Astrocyte (in vitro differentiated cells and primary cell): ENCODE measurements at regions not wholly inside any gene's neighbourhood (a gene's known extent, or its start where the extent isn't known, plus 50 kb on each side); places are given as distances from the start of the nearest gene placed in this dataset.

Experiments
- DNase-seq: peaks from one replicate; pipeline ENCODE4 v3.0.0-alpha.2; 2010; ENCODE audit warnings: low read depth
- FAIRE-seq: peaks from 2 replicates; lab custom pipeline; 2011; peaks lifted over from hg19 to GRCh38; lab: Jason Lieb, UNC
- H2AFZ ChIP-seq: 2 replicates; pipeline ENCODE4 v1.6.0; 2012; ENCODE audit warnings: low read depth, low read length, inconsistent platforms
- H3K27ac ChIP-seq: 2 replicates; pipeline ENCODE4 v1.5.1; 2011; ENCODE audit warnings: low read depth, low read length, inconsistent platforms
- H3K27me3 ChIP-seq: 2 replicates; pipeline ENCODE4 v1.6.0; 2011; ENCODE audit warnings: low read length, inconsistent platforms; ENCODE audit not compliant: insufficient read depth
- H3K36me3 ChIP-seq: 2 replicates; pipeline ENCODE4 v1.5.1; 2011; ENCODE audit warnings: low read length, inconsistent platforms; ENCODE audit not compliant: insufficient read depth
- H3K4me1 ChIP-seq: 2 replicates; pipeline ENCODE4 v1.5.1; 2011; ENCODE audit warnings: low read length, inconsistent platforms; ENCODE audit not compliant: insufficient read depth
- H3K4me2 ChIP-seq: 2 replicates; pipeline ENCODE4 v1.6.0; 2012; ENCODE audit warnings: low read length, inconsistent platforms
- H3K4me3 ChIP-seq: 2 replicates; pipeline ENCODE4 v1.5.1; 2011; ENCODE audit warnings: low read depth, mild to moderate bottlenecking, low read length, inconsistent platforms; ENCODE audit not compliant: insufficient read depth
- H3K79me2 ChIP-seq: 2 replicates; pipeline ENCODE4 v1.6.0; 2012; ENCODE audit warnings: mild to moderate bottlenecking, low read length, inconsistent platforms; ENCODE audit not compliant: insufficient read depth
- H3K9ac ChIP-seq: 2 replicates; pipeline ENCODE4 v1.6.0; 2012; ENCODE audit warnings: mild to moderate bottlenecking, low read length, inconsistent platforms
- H3K9me3 ChIP-seq: 2 replicates; pipeline ENCODE4 v1.5.1; 2012; ENCODE audit warnings: low read depth, mild to moderate bottlenecking, low read length, inconsistent platforms; ENCODE audit not compliant: insufficient read depth
- H4K20me1 ChIP-seq: 2 replicates; pipeline ENCODE4 v1.6.0; 2012; ENCODE audit warnings: low read length, inconsistent platforms; ENCODE audit not compliant: insufficient read depth
- H3K27ac Mint-ChIP-seq: one replicate; pipeline ENCODE4 v1.8.0; 2021; ENCODE audit warnings: mild to moderate bottlenecking, mixed read lengths; ENCODE audit not compliant: unreplicated experiment
- H3K27me3 Mint-ChIP-seq: one replicate; pipeline ENCODE4 v1.8.0; 2021; ENCODE audit warnings: low read depth, mixed read lengths; ENCODE audit not compliant: unreplicated experiment
- H3K36me3 Mint-ChIP-seq: one replicate; pipeline ENCODE4 v1.8.0; 2021; ENCODE audit warnings: low read depth, mixed read lengths; ENCODE audit not compliant: unreplicated experiment
- H3K4me1 Mint-ChIP-seq: one replicate; pipeline ENCODE4 v1.8.0; 2021; ENCODE audit warnings: low read depth, mixed read lengths; ENCODE audit not compliant: unreplicated experiment
- H3K4me3 Mint-ChIP-seq: one replicate; pipeline ENCODE4 v1.8.0; 2021; ENCODE audit warnings: mild to moderate bottlenecking, moderate library complexity, mixed read lengths; ENCODE audit not compliant: unreplicated experiment
- H3K9me3 Mint-ChIP-seq: one replicate; pipeline ENCODE4 v1.8.0; 2021; ENCODE audit warnings: mild to moderate bottlenecking, mixed read lengths; ENCODE audit not compliant: unreplicated experiment
- CTCF ChIP-seq: IDR thresholded peaks from 2 replicates; pipeline ENCODE4 v1.5.1; 2011; ENCODE audit warnings: low read depth, mild to moderate bottlenecking, inconsistent platforms, low read length, moderate library complexity; ENCODE audit not compliant: insufficient read depth
- EZH2 ChIP-seq: IDR thresholded peaks from 2 replicates; pipeline ENCODE4 v1.6.1; 2012; ENCODE audit warnings: mild to moderate bottlenecking, low read length, inconsistent platforms; ENCODE audit not compliant: insufficient read depth

DNA sequence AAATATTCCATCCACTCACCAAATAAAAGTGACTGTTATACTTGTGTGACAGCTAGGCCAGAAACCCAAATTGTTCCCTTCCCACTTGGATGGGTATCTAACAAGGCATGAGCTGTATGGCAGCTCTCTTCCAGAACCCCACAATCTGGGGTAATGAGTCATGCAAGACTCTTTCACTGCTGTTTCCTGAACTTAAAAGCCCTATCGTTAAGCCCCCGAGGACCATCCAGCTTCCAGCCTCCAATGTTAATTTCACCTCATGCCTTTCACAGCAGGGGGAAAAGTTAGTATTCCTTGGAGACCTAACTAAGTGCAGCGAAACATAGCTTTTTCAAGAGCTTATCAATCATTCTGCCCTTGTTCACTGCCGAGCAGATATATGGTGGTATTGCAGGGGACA, 368.6 kb upstream of the HSFY2 start:
- H3K36me3 Mint-ChIP-seq = no peaks in the 10 kb centered on the region
- no peaks in the 10 kb centered on the region for H3K4me1 Mint-ChIP-seq
- TF ChIP-seq EZH2 = no peak
- Histone ChIP-seq H4K20me1 (no peaks in the 10 kb centered on the region), H3K4me3 (no peak overlapping the region), H3K36me3 (no peaks in the 10 kb centered on the region), H2AFZ (no peak overlapping the region), H3K9ac (no peak overlapping the region), H3K27me3 (no peaks in the 10 kb centered on the region), H3K4me1 (no peaks in the 10 kb centered on the region), H3K9me3 (no peaks in the 10 kb centered on the region), H3K4me2 (no peak overlapping the region), H3K27ac (no peak overlapping the region), H3K79me2 (no peaks in the 10 kb centered on the region)
- no peak overlapping the region for H3K4me3 Mint-ChIP-seq
- no peak for DNase-seq
- FAIRE-seq = no peak
- H3K27ac Mint-ChIP-seq = no peak overlapping the region
- no peaks in the 10 kb centered on the region for H3K9me3 Mint-ChIP-seq
- H3K27me3 Mint-ChIP-seq = no peaks in the 10 kb centered on the region

DNA sequence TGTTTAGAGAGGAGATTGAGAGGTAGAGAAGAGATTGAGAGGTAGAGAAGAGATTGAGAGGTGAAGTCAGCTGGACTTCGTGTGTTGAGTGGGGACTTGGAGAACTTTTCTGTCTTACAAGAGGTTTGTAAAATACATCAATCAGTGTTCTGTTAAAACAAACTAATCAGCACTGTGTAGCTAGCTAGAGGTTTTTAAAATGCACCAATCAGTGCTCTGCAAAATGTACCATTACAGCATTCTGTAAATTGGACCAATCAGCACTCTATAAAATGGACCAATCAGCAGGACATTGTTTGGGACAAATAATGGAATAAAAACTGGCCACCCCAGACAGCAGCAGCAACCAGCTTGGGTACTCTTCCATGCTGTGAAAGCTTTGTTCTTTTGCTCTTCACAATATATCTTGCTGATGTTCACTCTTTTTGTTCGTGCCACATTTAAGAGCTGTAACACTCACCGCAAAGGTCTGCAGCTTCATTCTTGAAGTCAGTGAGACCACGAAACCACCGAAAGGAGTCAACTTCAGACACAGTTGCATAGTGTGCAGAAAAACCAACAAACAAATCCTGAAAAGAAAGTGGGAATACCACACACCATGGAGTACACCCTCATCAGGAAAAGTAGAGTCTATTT, 366.9 kb upstream of the HSFY2 start:
- no peaks in the 10 kb centered on the region for H3K9me3 ChIP-seq
- TF ChIP-seq CTCF = no peak
- Mint-ChIP-seq H3K4me1 (no peaks in the 10 kb centered on the region), H3K9me3 (no peaks in the 10 kb centered on the region), H3K27me3 (no peaks in the 10 kb centered on the region), H3K36me3 (no peaks in the 10 kb centered on the region), H3K27ac (no peak overlapping the region), H3K4me3 (no peak overlapping the region)
- H3K27me3 ChIP-seq = no peaks in the 10 kb centered on the region
- H4K20me1 ChIP-seq = no peaks in the 10 kb centered on the region
- DNase-seq (no peak), FAIRE-seq (no peak)
- H3K4me3 ChIP-seq = no peak overlapping the region
- no peaks in the 10 kb centered on the region for H3K4me1 ChIP-seq
- no peaks in the 10 kb centered on the region for H3K36me3 ChIP-seq
- no peak overlapping the region for H3K27ac ChIP-seq
- H3K79me2 ChIP-seq = no peaks in the 10 kb centered on the region
- no peak overlapping the region for H2AFZ ChIP-seq
- no peak overlapping the region for H3K9ac ChIP-seq
- no peak overlapping the region for H3K4me2 ChIP-seq

DNA sequence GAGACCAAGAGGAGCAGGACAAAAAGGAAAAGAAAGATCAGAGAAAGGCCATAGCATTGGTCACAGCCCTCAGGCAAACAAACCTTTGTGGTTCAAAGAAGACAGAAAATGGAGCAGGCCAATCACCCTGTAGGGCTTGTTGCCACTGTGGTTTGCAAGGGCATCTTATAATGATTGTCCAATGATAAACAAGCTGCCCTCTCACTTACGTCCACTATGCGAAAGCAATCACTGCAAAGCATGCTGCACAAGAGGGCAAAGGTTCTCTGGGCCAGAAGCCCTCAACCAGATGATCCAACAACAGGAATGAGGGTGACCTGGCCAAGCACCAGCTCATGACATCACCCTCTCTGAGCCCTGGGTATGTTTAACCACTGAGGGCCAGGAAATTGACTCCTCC, 360.9 kb upstream of the HSFY2 start:
- Mint-ChIP-seq H3K9me3 (no peaks in the 10 kb centered on the region), H3K27ac (no peak overlapping the region), H3K27me3 (no peaks in the 10 kb centered on the region), H3K36me3 (no peaks in the 10 kb centered on the region), H3K4me1 (peaks cover 5% of the 10 kb centered on the region), H3K4me3 (no peak overlapping the region)
- Histone ChIP-seq H2AFZ (no peak overlapping the region), H3K9ac (no peak overlapping the region), H3K27me3 (no peaks in the 10 kb centered on the region), H3K9me3 (no peaks in the 10 kb centered on the region), H4K20me1 (no peaks in the 10 kb centered on the region), H3K4me2 (no peak overlapping the region), H3K36me3 (no peaks in the 10 kb centered on the region), H3K79me2 (no peaks in the 10 kb centered on the region), H3K27ac (no peak overlapping the region), H3K4me1 (no peaks in the 10 kb centered on the region), H3K4me3 (no peak overlapping the region)
- TF ChIP-seq EZH2 = no peak
- TF ChIP-seq CTCF = no peak
- no peak for DNase-seq
- FAIRE-seq = no peak
